ENCODE measurements at regions not wholly inside any gene's neighbourhood (a gene's known extent, or its start where the extent isn't known, plus 50 kb on each side); places are given as distances from the start of the nearest gene placed in this dataset.

DNA sequence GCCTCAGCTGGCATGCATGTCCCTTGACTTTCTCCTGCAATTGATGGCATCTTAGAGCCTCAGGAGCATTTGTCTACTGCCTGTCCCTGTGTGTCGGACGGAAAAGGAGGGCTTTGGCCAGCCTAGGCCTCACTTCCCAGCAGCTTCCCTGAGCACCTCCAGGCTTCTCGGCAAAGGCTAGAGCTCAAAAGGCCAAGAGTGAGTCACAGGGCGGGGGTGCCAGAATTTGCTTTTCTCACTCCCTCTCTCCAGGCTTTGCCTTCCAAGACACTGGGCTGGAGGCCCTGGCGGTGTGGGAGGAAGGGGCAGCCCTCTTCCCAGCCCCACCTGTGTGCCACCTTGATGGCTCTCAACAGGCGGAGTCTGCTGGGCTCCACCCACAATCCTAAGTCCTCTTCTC is 107.3 kb upstream of the MAF start:
- no peak for DNase-seq (ENCODE audit: extremely low spot score)
- CTCF ChIA-PET = no interaction called here

DNA sequence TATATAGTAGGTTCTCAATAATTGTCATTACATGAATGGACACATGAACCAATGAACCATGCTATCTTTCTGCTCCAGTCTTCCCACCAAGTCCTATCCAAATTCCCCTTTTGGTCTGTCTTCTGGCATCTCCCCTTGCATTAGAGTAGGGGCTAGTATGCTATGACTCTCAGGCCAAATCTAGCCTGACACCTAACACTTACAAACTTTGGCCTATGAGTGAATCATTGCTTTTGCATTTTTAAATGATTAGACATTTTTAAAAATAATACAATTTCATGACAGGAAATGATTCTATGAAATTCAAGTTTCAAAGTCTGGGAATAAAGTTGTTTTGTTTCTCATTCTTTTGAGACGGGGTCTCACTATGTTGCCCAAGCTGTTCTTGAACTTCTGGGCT is 102.5 kb upstream of the MAF start:
- CTCF ChIA-PET = no interaction called here
- no peak for TF ChIP-seq SUZ12 (IDR thresholded peaks at IDR 0.05)
- POLR2A ChIA-PET = no interaction called here
- DNase-seq (ENCODE audit: extremely low spot score) = no peak

More for the DNA sequence above, 107.3 kb upstream of the MAF start:
- POLR2A ChIA-PET = no interaction called here
- no peak for TF ChIP-seq ARNT (IDR thresholded peaks at IDR 0.05)
- TF ChIP-seq FOXA1 (IDR thresholded peaks at IDR 0.05) = no peak
- no peak for TF ChIP-seq L3MBTL2 (conservative IDR thresholded peaks at IDR 0.05)
- TF ChIP-seq SUZ12 (IDR thresholded peaks at IDR 0.05) = no peak
- TF ChIP-seq FOXK2 (IDR thresholded peaks at IDR 0.05) = no peak
- TF ChIP-seq ZNF384 (IDR thresholded peaks at IDR 0.05) = no peak
- no peak for TF ChIP-seq PKNOX1 (IDR thresholded peaks at IDR 0.05)
- no peak for TF ChIP-seq SP1 (IDR thresholded peaks at IDR 0.05)
- no peak for TF ChIP-seq HDGF (IDR thresholded peaks at IDR 0.05; ENCODE audit: borderline replicate concordance)
- no peak for TF ChIP-seq CTBP1 (IDR thresholded peaks at IDR 0.05; ENCODE audit: borderline replicate concordance)
- no peak for TF ChIP-seq BHLHE40 (IDR thresholded peaks at IDR 0.05; ENCODE audit: borderline replicate concordance)
- TF ChIP-seq LEF1 (IDR thresholded peaks at IDR 0.05; ENCODE audit: borderline replicate concordance) = no peak
- no peak for TF ChIP-seq NFRKB (IDR thresholded peaks at IDR 0.05)
- no peak for TF ChIP-seq FOXM1 (IDR thresholded peaks at IDR 0.05; ENCODE audit: borderline replicate concordance)
- TF ChIP-seq TARDBP (IDR thresholded peaks at IDR 0.05) = no peak
- TF ChIP-seq ELF4 (IDR thresholded peaks at IDR 0.05) = no peak

- POLR2A ChIA-PET = no interaction called here
- no peak for TF ChIP-seq NFRKB (IDR thresholded peaks at IDR 0.05)
- no peak for TF ChIP-seq LEF1 (IDR thresholded peaks at IDR 0.05; ENCODE audit: borderline replicate concordance)
- no peak for TF ChIP-seq PKNOX1 (IDR thresholded peaks at IDR 0.05)
- TF ChIP-seq HDGF (IDR thresholded peaks at IDR 0.05; ENCODE audit: borderline replicate concordance) = no peak
- TF ChIP-seq CTBP1 (IDR thresholded peaks at IDR 0.05; ENCODE audit: borderline replicate concordance) = no peak
- TF ChIP-seq FOXA1 (IDR thresholded peaks at IDR 0.05) = no peak
- TF ChIP-seq L3MBTL2 (conservative IDR thresholded peaks at IDR 0.05) = no peak
- no peak for TF ChIP-seq BHLHE40 (IDR thresholded peaks at IDR 0.05; ENCODE audit: borderline replicate concordance)
- no peak for DNase-seq (ENCODE audit: extremely low spot score)
- CTCF ChIA-PET = no interaction called here
These were observed 97.8 kb upstream of the MAF start for GRCh38 chr16:79698341-79698753.

GRCh38 chr16:79697562-79698112 is 97.1 kb upstream of the MAF start:
- POLR2A ChIA-PET = no interaction called here
- CTCF ChIA-PET = no interaction called here
- DNase-seq (ENCODE audit: extremely low spot score) = no peak
- no peak for TF ChIP-seq LEF1 (IDR thresholded peaks at IDR 0.05; ENCODE audit: borderline replicate concordance)
- no peak for TF ChIP-seq HDGF (IDR thresholded peaks at IDR 0.05; ENCODE audit: borderline replicate concordance)
- TF ChIP-seq FOXM1 (IDR thresholded peaks at IDR 0.05; ENCODE audit: borderline replicate concordance) = no peak
- no peak for TF ChIP-seq SUZ12 (IDR thresholded peaks at IDR 0.05)
- TF ChIP-seq ARNT (IDR thresholded peaks at IDR 0.05) = no peak
- no peak for TF ChIP-seq CTBP1 (IDR thresholded peaks at IDR 0.05; ENCODE audit: borderline replicate concordance)
- no peak for TF ChIP-seq ZNF384 (IDR thresholded peaks at IDR 0.05)
- no peak for TF ChIP-seq FOXA1 (IDR thresholded peaks at IDR 0.05)
- no peak for TF ChIP-seq SP1 (IDR thresholded peaks at IDR 0.05)
- TF ChIP-seq L3MBTL2 (conservative IDR thresholded peaks at IDR 0.05) = no peak
- no peak for TF ChIP-seq ELF4 (IDR thresholded peaks at IDR 0.05)
- no peak for TF ChIP-seq PKNOX1 (IDR thresholded peaks at IDR 0.05)
- TF ChIP-seq BHLHE40 (IDR thresholded peaks at IDR 0.05; ENCODE audit: borderline replicate concordance) = no peak
- no peak for TF ChIP-seq TARDBP (IDR thresholded peaks at IDR 0.05)
- TF ChIP-seq NFRKB (IDR thresholded peaks at IDR 0.05) = no peak
- no peak for TF ChIP-seq FOXK2 (IDR thresholded peaks at IDR 0.05)

DNA sequence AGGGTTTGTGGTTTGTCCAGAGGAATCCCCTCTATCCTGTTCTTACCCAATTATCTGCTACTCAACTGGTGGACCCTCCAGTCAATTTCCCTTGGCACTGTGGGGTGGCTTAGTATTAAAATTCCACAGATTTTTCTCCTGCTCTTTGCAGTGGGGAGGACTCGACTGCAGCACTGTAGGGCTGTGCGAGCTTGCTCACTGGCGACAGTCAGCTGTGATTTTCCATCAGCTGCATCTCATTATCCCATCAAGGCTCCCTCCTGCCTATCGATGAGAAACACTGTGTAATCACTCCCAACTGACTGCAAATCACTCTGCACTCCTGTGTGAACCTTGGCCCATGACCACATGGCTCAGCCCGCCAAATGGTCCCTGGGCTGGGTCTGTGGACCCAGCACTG is 90.5 kb upstream of the MAF start:
- TF ChIP-seq ARNT (IDR thresholded peaks at IDR 0.05) (no peak), CTBP1 (IDR thresholded peaks at IDR 0.05; ENCODE audit: borderline replicate concordance) (no peak), HDGF (IDR thresholded peaks at IDR 0.05; ENCODE audit: borderline replicate concordance) (no peak), ELF4 (IDR thresholded peaks at IDR 0.05) (no peak), PKNOX1 (IDR thresholded peaks at IDR 0.05) (no peak), NFRKB (IDR thresholded peaks at IDR 0.05) (no peak), BHLHE40 (IDR thresholded peaks at IDR 0.05; ENCODE audit: borderline replicate concordance) (no peak), LEF1 (IDR thresholded peaks at IDR 0.05; ENCODE audit: borderline replicate concordance) (no peak)
- POLR2A ChIA-PET = no interaction called here
- CTCF ChIA-PET = no interaction called here
- no peak for DNase-seq (ENCODE audit: extremely low spot score)

DNA sequence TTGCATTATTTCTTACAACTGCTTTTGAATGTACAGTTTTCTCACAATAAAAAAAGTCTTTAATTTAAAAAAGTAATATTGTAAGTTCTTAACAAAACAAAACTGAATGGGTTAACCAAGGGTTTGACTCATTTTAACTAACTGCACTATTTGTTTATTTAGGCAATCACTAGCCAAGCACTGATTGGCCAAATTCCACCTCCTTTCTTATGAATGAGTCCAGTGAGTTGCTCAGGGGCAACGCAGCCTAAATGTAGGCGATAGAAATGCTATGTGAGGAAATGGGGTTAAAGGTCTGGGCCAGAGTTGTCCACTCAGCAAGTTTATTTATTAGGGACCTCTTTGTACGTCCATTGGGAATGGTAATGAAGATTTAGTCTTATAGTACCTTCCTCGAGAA is 89.6 kb upstream of the MAF start:
- no peak for TF ChIP-seq CTBP1 (IDR thresholded peaks at IDR 0.05; ENCODE audit: borderline replicate concordance)
- no peak for TF ChIP-seq ELF4 (IDR thresholded peaks at IDR 0.05)
- TF ChIP-seq SP1 (IDR thresholded peaks at IDR 0.05) = no peak
- no peak for TF ChIP-seq NFRKB (IDR thresholded peaks at IDR 0.05)
- no peak for TF ChIP-seq ZNF384 (IDR thresholded peaks at IDR 0.05)
- no peak for TF ChIP-seq TARDBP (IDR thresholded peaks at IDR 0.05)
- TF ChIP-seq FOXM1 (IDR thresholded peaks at IDR 0.05; ENCODE audit: borderline replicate concordance) = no peak
- TF ChIP-seq FOXA1 (IDR thresholded peaks at IDR 0.05) = no peak
- no peak for TF ChIP-seq ARNT (IDR thresholded peaks at IDR 0.05)
- no peak for TF ChIP-seq HDGF (IDR thresholded peaks at IDR 0.05; ENCODE audit: borderline replicate concordance)
- no peak for DNase-seq (ENCODE audit: extremely low spot score)
- CTCF ChIA-PET = no interaction called here
- POLR2A ChIA-PET = no interaction called here
